ENCODE measurements at regions not wholly inside any gene's neighbourhood (a gene's known extent, or its start where the extent isn't known, plus 50 kb on each side); places are given as distances from the start of the nearest gene placed in this dataset.

DNA sequence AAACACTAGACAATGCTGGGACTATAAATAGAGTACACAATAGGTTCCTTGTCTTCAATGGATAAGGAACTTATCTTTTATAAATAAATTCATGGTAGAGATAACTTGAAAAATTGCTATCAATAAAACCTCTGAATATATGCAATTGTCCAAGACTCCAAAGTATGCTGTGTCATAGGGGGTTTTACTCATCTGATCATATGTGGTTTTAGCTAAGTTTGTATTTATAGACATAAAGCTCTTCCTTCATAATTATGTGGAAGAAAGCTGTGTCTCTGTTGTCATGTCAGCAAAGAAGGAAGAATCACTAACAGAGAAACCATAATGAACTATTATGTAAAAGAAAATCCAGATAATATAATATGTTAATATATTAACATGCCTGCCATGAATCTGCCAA, 111.5 kb upstream of the ATXN7L3B start:
- TF ChIP-seq, protein P1, sequence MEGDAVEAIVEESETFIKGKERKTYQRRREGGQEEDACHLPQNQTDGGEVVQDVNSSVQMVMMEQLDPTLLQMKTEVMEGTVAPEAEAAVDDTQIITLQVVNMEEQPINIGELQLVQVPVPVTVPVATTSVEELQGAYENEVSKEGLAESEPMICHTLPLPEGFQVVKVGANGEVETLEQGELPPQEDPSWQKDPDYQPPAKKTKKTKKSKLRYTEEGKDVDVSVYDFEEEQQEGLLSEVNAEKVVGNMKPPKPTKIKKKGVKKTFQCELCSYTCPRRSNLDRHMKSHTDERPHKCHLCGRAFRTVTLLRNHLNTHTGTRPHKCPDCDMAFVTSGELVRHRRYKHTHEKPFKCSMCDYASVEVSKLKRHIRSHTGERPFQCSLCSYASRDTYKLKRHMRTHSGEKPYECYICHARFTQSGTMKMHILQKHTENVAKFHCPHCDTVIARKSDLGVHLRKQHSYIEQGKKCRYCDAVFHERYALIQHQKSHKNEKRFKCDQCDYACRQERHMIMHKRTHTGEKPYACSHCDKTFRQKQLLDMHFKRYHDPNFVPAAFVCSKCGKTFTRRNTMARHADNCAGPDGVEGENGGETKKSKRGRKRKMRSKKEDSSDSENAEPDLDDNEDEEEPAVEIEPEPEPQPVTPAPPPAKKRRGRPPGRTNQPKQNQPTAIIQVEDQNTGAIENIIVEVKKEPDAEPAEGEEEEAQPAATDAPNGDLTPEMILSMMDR (optimal IDR thresholded peaks at IDR 0.05 in 1 of 3, IDR thresholded peaks at IDR 0.05 in 1 of 3, conservative IDR thresholded peaks at IDR 0.05 in 1 of 3; ENCODE audit: extremely low read depth in 1 of 3, insufficient read depth in 2 of 3, low read length in 3 of 3), result no peak
- TF ChIP-seq EZH2 (IDR thresholded peaks at IDR 0.05; ENCODE audit: low read length), result no peak

Data from keratinocyte (primary cell).